Endothelial cell of umbilical vein (primary cell): ENCODE measurements at regions not wholly inside any gene's neighbourhood (a gene's known extent, or its start where the extent isn't known, plus 50 kb on each side); places are given as distances from the start of the nearest gene placed in this dataset.

Source experiments
- BruUV-seq: library from RNA; stranded (reverse); fragments of 400-500 nt; replicated peaks from 2 replicates; lab custom pipeline; 2021; lab: Mats Ljungman, UMichigan
- CTCF ChIA-PET: fragments of 300-600, 350-600 bp; sonication (Branson Sonifier 250); formaldehyde crosslinking; loops from one replicate; lab custom pipeline; 2021; ENCODE audit warnings: antibody characterized with exemption, inconsistent platforms; lab: Charles Lee
- POLR2A ChIA-PET: fragments of 300-600, 350-600 bp; sonication (Branson Sonifier 250); formaldehyde crosslinking; loops from one replicate; lab custom pipeline; 2021; ENCODE audit warnings: antibody characterized with exemption, inconsistent platforms; lab: Charles Lee
- DNase-seq: peaks from one replicate; pipeline ENCODE4 v3.0.0-alpha.2; 2011; ENCODE audit warnings: low read depth, low spot score
- FAIRE-seq: peaks from 2 replicates; lab custom pipeline; 2011; peaks lifted over from hg19 to GRCh38; lab: Jason Lieb, UNC
- H2AFZ ChIP-seq: 2 replicates; pipeline ENCODE4 v1.6.0; 2012; ENCODE audit warnings: low read depth, low read length, control low read depth, inconsistent platforms
- H3K27ac ChIP-seq: 2 replicates; pipeline ENCODE4 v1.5.1; 2011; ENCODE audit warnings: low read depth, mild to moderate bottlenecking, control low read depth, low read length, moderate library complexity; ENCODE audit not compliant: insufficient read depth
- H3K27me3 ChIP-seq, 2 experiments: 2 replicates each; pipeline versions ENCODE4 v1.6.0 to v1.6.1; 2011; ENCODE audit warnings: low read length in 2 of 2, mixed read lengths in 1 of 2; ENCODE audit not compliant: control insufficient read depth in 2 of 2, insufficient read depth in 2 of 2
- H3K36me3 ChIP-seq, 2 experiments: 2 replicates in 1 of 2; 3 replicates in 1 of 2; pipeline ENCODE4 v1.5.1; 2011; ENCODE audit warnings: low read length in 2 of 2, mild to moderate bottlenecking in 1 of 2, moderate library complexity in 1 of 2; ENCODE audit not compliant: control insufficient read depth in 2 of 2, insufficient read depth in 2 of 2; ENCODE audit errors: extremely low read depth in 1 of 2
- H3K4me1 ChIP-seq: 3 replicates; pipeline ENCODE4 v1.5.1; 2011; ENCODE audit warnings: mild to moderate bottlenecking, low read length; ENCODE audit not compliant: control insufficient read depth, insufficient read depth; ENCODE audit errors: extremely low read depth
- H3K4me2 ChIP-seq: 2 replicates; pipeline ENCODE4 v1.6.1; 2011; ENCODE audit warnings: low read length, control low read depth, mixed read lengths; ENCODE audit not compliant: insufficient read depth
- H3K4me3 ChIP-seq, 3 experiments: fragments of 200-600 bp in 1 of 3; sonication (generic), shearing (Covaris generic) in 1 of 3; replicated peaks in 1 of 3; 2 replicates each; pipeline ENCODE4 v1.5.1; 2011 to 2016; ENCODE audit warnings: control low read depth in 3 of 3, low read length in 3 of 3, mild to moderate bottlenecking in 2 of 3, inconsistent platforms in 1 of 3, low read depth in 1 of 3, moderate library complexity in 1 of 3; ENCODE audit not compliant: insufficient read depth in 1 of 3
- H3K79me2 ChIP-seq: 2 replicates; pipeline ENCODE4 v1.6.0; 2012; ENCODE audit warnings: low read length, inconsistent platforms; ENCODE audit not compliant: control insufficient read depth, insufficient read depth
- H3K9ac ChIP-seq: replicated peaks from 2 replicates; pipeline ENCODE3; 2011; ENCODE audit warnings: low read length, control low read depth; ENCODE audit not compliant: insufficient read depth; ENCODE audit errors: extremely low read depth
- H3K9me1 ChIP-seq: replicated peaks from 3 replicates; pipeline ENCODE4 v1.6.0; 2011; ENCODE audit warnings: mild to moderate bottlenecking, low read length; ENCODE audit not compliant: control insufficient read depth, insufficient read depth; ENCODE audit errors: extremely low read depth
- H3K9me3 ChIP-seq: replicated peaks from 2 replicates; pipeline ENCODE4 v1.5.1; 2012; ENCODE audit warnings: low read length, inconsistent platforms; ENCODE audit not compliant: control insufficient read depth, insufficient read depth
- H4K20me1 ChIP-seq: replicated peaks from 2 replicates; pipeline ENCODE3; 2011; ENCODE audit warnings: mild to moderate bottlenecking, low read length; ENCODE audit not compliant: control insufficient read depth, insufficient read depth; ENCODE audit errors: extremely low read depth
- EZH2 ChIP-seq: IDR thresholded peaks from 2 replicates; pipeline ENCODE4 v1.6.1; 2012; ENCODE audit warnings: borderline replicate concordance, low read depth, mild to moderate bottlenecking, moderate library complexity, low read length, inconsistent platforms; ENCODE audit not compliant: severe bottlenecking
- FOS ChIP-seq: IDR thresholded peaks from 2 replicates; pipeline ENCODE4 v1.6.1; 2011; ENCODE audit warnings: mild to moderate bottlenecking, low read length, moderate library complexity, borderline replicate concordance; ENCODE audit not compliant: insufficient read depth
- GATA2 ChIP-seq: IDR thresholded peaks from 2 replicates; pipeline ENCODE4 v1.7.0; 2011; ENCODE audit warnings: low read depth, mild to moderate bottlenecking, moderate library complexity, mixed read lengths, low read length; ENCODE audit not compliant: insufficient read length, insufficient read depth
- JUN ChIP-seq: IDR thresholded peaks from 2 replicates; pipeline ENCODE4 v1.6.1; 2011; ENCODE audit warnings: borderline replicate concordance, low read depth; ENCODE audit not compliant: insufficient read length, insufficient read depth
- MAX ChIP-seq: IDR thresholded peaks from 2 replicates; pipeline ENCODE4 v1.6.1; 2011; ENCODE audit not compliant: insufficient read depth, insufficient read length
- MYC ChIP-seq: IDR thresholded peaks from one replicate; pipeline ENCODE4 v1.6.1; 2011; ENCODE audit warnings: mild to moderate bottlenecking, low read depth, low read length
- POLR2A ChIP-seq: IDR thresholded peaks from 2 replicates; pipeline ENCODE4 v1.6.1; 2012; ENCODE audit warnings: low read depth, mild to moderate bottlenecking, control low read depth, low read length
- POLR2AphosphoS5 ChIP-seq: IDR thresholded peaks from 2 replicates; pipeline ENCODE4 v1.6.1; 2012; ENCODE audit warnings: low read depth, mild to moderate bottlenecking, control low read depth, low read length, moderate library complexity; ENCODE audit not compliant: insufficient read depth
- dilution Hi-C: fragments of 300-500 bp; cut with MboI; formaldehyde crosslinking; loops from one replicate; pipeline ENCODE4 v1.15.0; 2019; ENCODE audit warnings: low sequenced_read_pairs; ENCODE audit not compliant: extremely low pct_ligation_motif_present
- intact Hi-C: fragments of 100-400 bp; cut with micrococcal nuclease; formaldehyde crosslinking; loops from one replicate; pipeline ENCODE4 v1.10.0; 2022
- TF ChIP-seq, protein P1 (sequence below), 2 donors: IDR thresholded peaks; 1 replicate in 1 of 2; 2 replicates in 1 of 2; pipeline ENCODE4 v1.5.1; 2011; ENCODE audit warnings: low read length in 2 of 2, mild to moderate bottlenecking in 2 of 2, moderate library complexity in 2 of 2, control low read depth in 1 of 2, inconsistent platforms in 1 of 2, low read depth in 1 of 2; ENCODE audit not compliant: insufficient read depth in 1 of 2; ENCODE audit errors: extremely low read depth in 1 of 2

DNA sequence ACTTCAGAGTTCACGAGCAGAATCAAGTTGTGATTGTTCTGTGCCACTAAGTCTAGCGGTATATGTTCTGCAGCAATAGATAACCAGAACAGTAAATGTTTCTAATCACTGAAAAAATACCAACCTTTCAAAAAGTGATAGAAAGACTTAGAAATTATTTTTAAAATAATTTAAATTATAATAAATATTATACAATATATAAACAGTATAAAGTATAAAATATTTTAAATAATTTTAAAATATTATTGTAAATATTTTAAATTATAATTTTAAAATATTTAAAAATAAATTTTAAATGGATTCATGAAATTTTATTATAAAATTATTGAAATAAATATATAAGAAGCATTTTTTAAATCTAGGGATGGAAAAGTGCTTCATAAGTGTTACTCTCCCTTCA lies 126.3 kb upstream of the ID2 start:
- no peak for FAIRE-seq
- intact Hi-C loops = no loop called here

More for the DNA sequence above, 126.3 kb upstream of the ID2 start:
- dilution Hi-C loops = no loop called here
- no peak for DNase-seq
- no TSS peak for BruUV-seq
- Histone ChIP-seq H3K4me3 (no peak overlapping the region), H3K36me3 (no peaks in the 10 kb centered on the region), H3K9me3 (no peaks in the 10 kb centered on the region), H3K4me1 (no peaks in the 10 kb centered on the region), H3K9ac (no peak overlapping the region), H3K4me2 (no peak overlapping the region), H3K27me3 (no peaks in the 10 kb centered on the region), H3K27ac (no peak overlapping the region), H3K9me1 (no peaks in the 10 kb centered on the region), H4K20me1 (no peaks in the 10 kb centered on the region), H3K79me2 (no peaks in the 10 kb centered on the region), H2AFZ (no peak overlapping the region)
- POLR2A ChIA-PET = no interaction called here
- CTCF ChIA-PET = no interaction called here
- TF ChIP-seq GATA2 = no peak
- TF ChIP-seq POLR2AphosphoS5 = no peak
- no peak for TF ChIP-seq FOS
- no peak for TF ChIP-seq MAX
- TF ChIP-seq MYC = no peak
- TF ChIP-seq POLR2A = no peak
- TF ChIP-seq, protein P1, sequence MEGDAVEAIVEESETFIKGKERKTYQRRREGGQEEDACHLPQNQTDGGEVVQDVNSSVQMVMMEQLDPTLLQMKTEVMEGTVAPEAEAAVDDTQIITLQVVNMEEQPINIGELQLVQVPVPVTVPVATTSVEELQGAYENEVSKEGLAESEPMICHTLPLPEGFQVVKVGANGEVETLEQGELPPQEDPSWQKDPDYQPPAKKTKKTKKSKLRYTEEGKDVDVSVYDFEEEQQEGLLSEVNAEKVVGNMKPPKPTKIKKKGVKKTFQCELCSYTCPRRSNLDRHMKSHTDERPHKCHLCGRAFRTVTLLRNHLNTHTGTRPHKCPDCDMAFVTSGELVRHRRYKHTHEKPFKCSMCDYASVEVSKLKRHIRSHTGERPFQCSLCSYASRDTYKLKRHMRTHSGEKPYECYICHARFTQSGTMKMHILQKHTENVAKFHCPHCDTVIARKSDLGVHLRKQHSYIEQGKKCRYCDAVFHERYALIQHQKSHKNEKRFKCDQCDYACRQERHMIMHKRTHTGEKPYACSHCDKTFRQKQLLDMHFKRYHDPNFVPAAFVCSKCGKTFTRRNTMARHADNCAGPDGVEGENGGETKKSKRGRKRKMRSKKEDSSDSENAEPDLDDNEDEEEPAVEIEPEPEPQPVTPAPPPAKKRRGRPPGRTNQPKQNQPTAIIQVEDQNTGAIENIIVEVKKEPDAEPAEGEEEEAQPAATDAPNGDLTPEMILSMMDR (IDR thresholded peaks at IDR 0.05; ENCODE audit: extremely low read depth in 1 of 2, insufficient read depth in 1 of 2, low read depth in 1 of 2, low read length in 2 of 2) = no peak
- no peak for TF ChIP-seq JUN
- TF ChIP-seq EZH2 = no peak
